GM12878 (cell line): ENCODE measurements at regions not wholly inside any gene's neighbourhood (a gene's known extent, or its start where the extent isn't known, plus 50 kb on each side); places are given as distances from the start of the nearest gene placed in this dataset.
A peak's percentile ranks its signal among the peaks of the same experiment; 100 is the strongest.

ENCODE experiments used
- ATAC-seq: fragments of 200-7000 bp; cut with Tn5 transposase; 3 replicates; pipeline ENCODE4 v1.9.1; 2020; ENCODE audit warnings: mild to moderate bottlenecking, moderate library complexity
- BruUV-seq: library from RNA; stranded (reverse); fragments of 400-500 nt; replicated peaks from 2 replicates; lab custom pipeline; 2021; lab: Mats Ljungman, UMichigan
- CTCF ChIA-PET: fragments of 300-600 bp; sonication (Branson Sonifier 250); formaldehyde crosslinking; extraction: SDS; loops from one replicate; lab custom pipeline; 2021; ENCODE audit warnings: inconsistent platforms; lab: Yijun Ruan, JAX
- POLR2A ChIA-PET: fragments of 350-600 bp; formaldehyde crosslinking; extraction: SDS; loops from one replicate; lab custom pipeline; 2021; ENCODE audit warnings: inconsistent platforms; lab: Charles Lee
- RAD21 ChIA-PET: fragments of 300-600 bp; sonication (Branson Sonifier 250); formaldehyde crosslinking; loops from one replicate; lab custom pipeline; 2023; ENCODE audit warnings: antibody characterized with exemption; ENCODE audit not compliant: unreplicated experiment; lab: Charles Lee
- SMC1A ChIA-PET: fragments of 300-600 bp; sonication (Branson Sonifier 250); formaldehyde crosslinking; loops from one replicate; lab custom pipeline; 2023; ENCODE audit not compliant: unreplicated experiment, uncharacterized antibody; lab: Charles Lee
- DNase-seq: peaks from one replicate; pipeline ENCODE4 v3.0.0-alpha.2; 2011; ENCODE audit warnings: low read depth, low spot score
- FAIRE-seq: peaks from 3 replicates; lab custom pipeline; 2011; peaks lifted over from hg19 to GRCh38; lab: Jason Lieb, UNC
- H2AFZ ChIP-seq: 2 replicates; pipeline ENCODE4 v1.6.0; 2011; ENCODE audit warnings: low read depth, low read length, control low read depth; ENCODE audit not compliant: control insufficient read depth
- H3K27ac ChIP-seq: 2 replicates; pipeline ENCODE4 v1.5.1; 2011; ENCODE audit warnings: control low read depth; ENCODE audit not compliant: control insufficient read depth, insufficient read depth
- H3K27me3 ChIP-seq, 2 experiments: replicated peaks in 1 of 2; 2 replicates each; pipeline versions ENCODE4 v1.6.0 to v1.6.1; 2011; ENCODE audit warnings: low read length in 1 of 2; ENCODE audit not compliant: control insufficient read depth in 2 of 2, insufficient read depth in 2 of 2
- H3K36me3 ChIP-seq, 2 experiments: 2 replicates each; pipeline ENCODE4 v1.5.1; 2011; ENCODE audit warnings: low read length in 1 of 2; ENCODE audit not compliant: control insufficient read depth in 2 of 2, insufficient read depth in 2 of 2
- H3K4me1 ChIP-seq: 2 replicates; pipeline ENCODE4 v1.6.1; 2011; ENCODE audit warnings: mild to moderate bottlenecking, low read length, moderate library complexity, mixed read lengths; ENCODE audit not compliant: control insufficient read depth, insufficient read depth
- H3K4me2 ChIP-seq: 2 replicates; pipeline ENCODE4 v1.6.0; 2011; ENCODE audit warnings: control low read depth; ENCODE audit not compliant: control insufficient read depth, insufficient read depth
- H3K4me3 ChIP-seq: fragments of 200-600 bp; sonication (generic); 2 replicates; pipeline ENCODE4 v1.5.1; 2016
- H3K79me2 ChIP-seq: 2 replicates; pipeline ENCODE4 v1.6.0; 2011; ENCODE audit warnings: low read length; ENCODE audit not compliant: control insufficient read depth, insufficient read depth
- H3K9ac ChIP-seq: 2 replicates; pipeline ENCODE4 v1.8.0; 2011; ENCODE audit warnings: low read length, control low read depth, mixed read lengths; ENCODE audit not compliant: control insufficient read depth, insufficient read depth
- H3K9me3 ChIP-seq: replicated peaks from 3 replicates; pipeline ENCODE4 v1.5.1; 2011; ENCODE audit warnings: mild to moderate bottlenecking, low read length; ENCODE audit not compliant: control insufficient read depth, insufficient read depth
- H4K20me1 ChIP-seq: 2 replicates; pipeline ENCODE4 v1.6.0; 2011; ENCODE audit not compliant: control insufficient read depth, insufficient read depth
- BACH1 ChIP-seq: fragments of 450-650 bp; IDR thresholded peaks from 2 replicates; pipeline ENCODE4 v1.6.1; 2017; ENCODE audit warnings: mild to moderate bottlenecking, borderline replicate concordance
- CBFB ChIP-seq: IDR thresholded peaks from 2 replicates; pipeline ENCODE4 v1.6.1; 2016; ENCODE audit warnings: antibody characterized with exemption, low read depth
- CEBPZ ChIP-seq: fragments of 150-350 bp; IDR thresholded peaks from 2 replicates; pipeline ENCODE4 v1.6.1; 2016; ENCODE audit warnings: low read depth, low read length
- CHD1 ChIP-seq: IDR thresholded peaks from 2 replicates; pipeline ENCODE4 v1.6.1; 2012; ENCODE audit warnings: low read depth, low read length, improper control_type of control experiment
- E2F8 ChIP-seq: fragments of 450-650 bp; IDR thresholded peaks from 2 replicates; pipeline ENCODE4 v1.6.1; 2018; ENCODE audit warnings: mild to moderate bottlenecking, low read depth, moderate library complexity; ENCODE audit not compliant: partially characterized antibody
- GABPA ChIP-seq: IDR thresholded peaks from 2 replicates; pipeline ENCODE4 v1.6.1; 2014; ENCODE audit warnings: antibody characterized with exemption, low read depth, mild to moderate bottlenecking, inconsistent platforms
- IKZF1 ChIP-seq: fragments of 450-650 bp; conservative IDR thresholded peaks from 2 replicates; pipeline ENCODE4 v1.6.1; 2017; ENCODE audit warnings: antibody characterized with exemption, mild to moderate bottlenecking
- JUND ChIP-seq: IDR thresholded peaks from 2 replicates; pipeline ENCODE4 v1.6.1; 2012; ENCODE audit warnings: low read depth, mild to moderate bottlenecking, low read length, improper control_type of control experiment, moderate library complexity
- KDM1A ChIP-seq: fragments of 200-600 bp; sonication (generic); IDR thresholded peaks from 2 replicates; pipeline ENCODE4 v1.6.1; 2016; ENCODE audit warnings: borderline replicate concordance
- TCF12 ChIP-seq: IDR thresholded peaks from 2 replicates; pipeline ENCODE4 v1.6.1; 2011; ENCODE audit warnings: low read depth, mild to moderate bottlenecking, low read length
- ZNF622 ChIP-seq: fragments of 450-650 bp; IDR thresholded peaks from 2 replicates; pipeline ENCODE4 v1.6.1; 2017; ENCODE audit warnings: mild to moderate bottlenecking, inconsistent platforms
- ZZZ3 ChIP-seq: IDR thresholded peaks from 2 replicates; pipeline ENCODE4 v1.6.1; 2011; ENCODE audit warnings: low read depth; ENCODE audit not compliant: control insufficient read depth, insufficient read length
- WGBS: methylation state at CpG from one replicate; pipeline ENCODE4 v1.1.6; 2016; ENCODE audit warnings: low lambda C conversion rate; ENCODE audit not compliant: insufficient replicate concordance, insufficient coverage; ENCODE audit errors: missing lambda C conversion rate; 5-methylcytosine and 5-hydroxymethylcytosine counted together
- in situ Hi-C: fragments of 300-500 bp; cut with MboI; formaldehyde crosslinking; loops from 9 replicates; pipeline ENCODE4 v1.14.3; 2018; ENCODE audit warnings: mixed read lengths
- intact Hi-C: fragments of 100-400 bp; cut with micrococcal nuclease; formaldehyde crosslinking; loops from one replicate; pipeline ENCODE4 v1.14.2; 2022; ENCODE audit not compliant: unreplicated experiment

- Histone ChIP-seq H3K27me3 (no peaks in the 10 kb centered on the region), H3K79me2 (no peaks in the 10 kb centered on the region), H4K20me1 (no peaks in the 10 kb centered on the region)
- intact Hi-C loops: no loop called here
- SMC1A ChIA-PET: interaction anchor here (1.2 to 8.7 kb wide), 10 partner anchors 7 to 98 kb away, joined by 3 to 130 read pairs (median 6); partner anchors contain the start of gene MYCBP2
- 53% methylated on average over 4 of the region's 4 CpGs for WGBS
- no peak for FAIRE-seq
- RAD21 ChIA-PET: interaction anchor here (0.7 to 3.0 kb wide), 3 partner anchors 54 to 93 kb away, joined by 3 to 13 read pairs (median 4); no protein-coding TSS in a partner anchor
- TF ChIP-seq GABPA (no peak), BACH1 (no peak), ZZZ3 (no peak), CBFB (no peak)
- TF ChIP-seq, all 136 proteins: peak for 0
- Histone ChIP-seq H3K4me3 (no peak overlapping the region), H3K4me2 (no peak overlapping the region), H2AFZ (no peak overlapping the region; the same call in none of the 2 replicates), H3K9me3 (no peaks in the 10 kb centered on the region), H3K4me1 (no peaks in the 10 kb centered on the region), H3K36me3 (no peaks in the 10 kb centered on the region), H3K27ac (no peak overlapping the region), H3K9ac (no peak overlapping the region)
- in situ Hi-C loops: no loop called here
- ATAC-seq: no peak; the same call in 2 of the 3 replicates
- DNase-seq: no peak
- BruUV-seq: no TSS peak
- ChIA-PET POLR2A (interaction anchor here (1.2 to 1.3 kb wide), 3 partner anchors 12 to 76 kb away, joined by 3 to 5 read pairs (median 3); no protein-coding TSS in a partner anchor), CTCF (interaction anchor here (0.6 to 1.6 kb wide), 3 partner anchors 12 to 116 kb away, joined by 3 to 4 read pairs (median 3); no protein-coding TSS in a partner anchor)
Observed at GRCh38 chr13:77423296-77423695, 96.4 kb upstream of the MYCBP2 start.

- Histone ChIP-seq H3K27ac (no peak overlapping the region), H2AFZ (no peak overlapping the region), H3K9me3 (no peaks in the 10 kb centered on the region), H3K9ac (no peak overlapping the region), H3K4me1 (no peaks in the 10 kb centered on the region), H3K27me3 (no peaks in the 10 kb centered on the region), H3K36me3 (no peaks in the 10 kb centered on the region), H4K20me1 (no peaks in the 10 kb centered on the region), H3K4me2 (no peak overlapping the region), H3K4me3 (no peak overlapping the region), H3K79me2 (no peaks in the 10 kb centered on the region)
- no TSS peak for BruUV-seq
- intact Hi-C loops: no loop called here
- ChIA-PET POLR2A (interaction anchor here (1.2 kb wide), 1 partner anchor 55 kb away, joined by 5 read pairs; no protein-coding TSS in a partner anchor), CTCF (interaction anchor here (1.6 kb wide), 1 partner anchor 11 kb away, joined by 4 read pairs; no protein-coding TSS in a partner anchor), RAD21 (interaction anchor here (3.0 kb wide), 1 partner anchor 56 kb away, joined by 13 read pairs; no protein-coding TSS in a partner anchor), SMC1A (interaction anchor here (1.3 to 8.7 kb wide), 5 partner anchors 11 to 95 kb away, joined by 4 to 41 read pairs (median 6); partner anchors contain the start of gene MYCBP2)
- peak; percentile 55 for ATAC-seq
- FAIRE-seq: no peak
- in situ Hi-C loops: no loop called here
- DNase-seq: no peak
- WGBS: 98% methylated on average over 2 of the region's 2 CpGs
- TF ChIP-seq JUND (no peak), KDM1A (no peak), ZNF622 (no peak), CEBPZ (no peak), E2F8 (no peak), IKZF1 (no peak), TCF12 (no peak), CHD1 (no peak)
Observed at GRCh38 chr13:77422724-77423123, 95.8 kb upstream of the MYCBP2 start.
